ENCODE measurements at regions not wholly inside any gene's neighbourhood (a gene's known extent, or its start where the extent isn't known, plus 50 kb on each side); places are given as distances from the start of the nearest gene placed in this dataset.

GRCh38 chr9:31848505-31849285 lies 535.7 kb upstream of the ACO1 start (continued):
- TF ChIP-seq TRIM24 (CRISPR knock-in tag; IDR thresholded peaks at IDR 0.05) (no peak), MIER2 (CRISPR knock-in tag; IDR thresholded peaks at IDR 0.05) (no peak), NCOR1 (IDR thresholded peaks at IDR 0.05; ENCODE audit: borderline replicate concordance, low read length) (no peak), HDAC2 (CRISPR knock-in tag; IDR thresholded peaks at IDR 0.05) (no peak), ZNF543 (CRISPR knock-in tag; IDR thresholded peaks at IDR 0.05) (peak; percentile 62; the same call in 1 of the 2 replicates), ZNF672 (CRISPR knock-in tag; IDR thresholded peaks at IDR 0.05) (no peak), ESRRA (CRISPR knock-in tag; IDR thresholded peaks at IDR 0.05; ENCODE audit: low read depth) (no peak), MED1 (CRISPR knock-in tag; IDR thresholded peaks at IDR 0.05) (peak; percentile 67), ZNF256 (CRISPR knock-in tag; conservative IDR thresholded peaks at IDR 0.05) (peak; percentile 59; the same call in 1 of the 2 replicates), RBAK (CRISPR knock-in tag; IDR thresholded peaks at IDR 0.05) (no peak), ZHX1 (CRISPR knock-in tag; IDR thresholded peaks at IDR 0.05; ENCODE audit: low read depth) (no peak), HNRNPH1 (optimal IDR thresholded peaks at IDR 0.05; ENCODE audit: low read depth, low read length) (no peak), SMARCC2 (IDR thresholded peaks at IDR 0.05) (no peak), ZNF574 (CRISPR knock-in tag; IDR thresholded peaks at IDR 0.05) (peak; percentile 61; the same call in 1 of the 2 replicates), ZNF790 (CRISPR knock-in tag; IDR thresholded peaks at IDR 0.05; ENCODE audit: borderline replicate concordance) (no peak), ZNF3 (CRISPR knock-in tag; IDR thresholded peaks at IDR 0.05) (no peak), GTF3A (CRISPR knock-in tag; conservative IDR thresholded peaks at IDR 0.05) (no peak), SP140L (CRISPR knock-in tag; IDR thresholded peaks at IDR 0.05; ENCODE audit: borderline replicate concordance) (no peak), ZBTB21 (CRISPR knock-in tag; IDR thresholded peaks at IDR 0.05) (no peak), HOXA9 (CRISPR knock-in tag; IDR thresholded peaks at IDR 0.05; ENCODE audit: borderline replicate concordance) (no peak)
- TF ChIP-seq, protein P1, sequence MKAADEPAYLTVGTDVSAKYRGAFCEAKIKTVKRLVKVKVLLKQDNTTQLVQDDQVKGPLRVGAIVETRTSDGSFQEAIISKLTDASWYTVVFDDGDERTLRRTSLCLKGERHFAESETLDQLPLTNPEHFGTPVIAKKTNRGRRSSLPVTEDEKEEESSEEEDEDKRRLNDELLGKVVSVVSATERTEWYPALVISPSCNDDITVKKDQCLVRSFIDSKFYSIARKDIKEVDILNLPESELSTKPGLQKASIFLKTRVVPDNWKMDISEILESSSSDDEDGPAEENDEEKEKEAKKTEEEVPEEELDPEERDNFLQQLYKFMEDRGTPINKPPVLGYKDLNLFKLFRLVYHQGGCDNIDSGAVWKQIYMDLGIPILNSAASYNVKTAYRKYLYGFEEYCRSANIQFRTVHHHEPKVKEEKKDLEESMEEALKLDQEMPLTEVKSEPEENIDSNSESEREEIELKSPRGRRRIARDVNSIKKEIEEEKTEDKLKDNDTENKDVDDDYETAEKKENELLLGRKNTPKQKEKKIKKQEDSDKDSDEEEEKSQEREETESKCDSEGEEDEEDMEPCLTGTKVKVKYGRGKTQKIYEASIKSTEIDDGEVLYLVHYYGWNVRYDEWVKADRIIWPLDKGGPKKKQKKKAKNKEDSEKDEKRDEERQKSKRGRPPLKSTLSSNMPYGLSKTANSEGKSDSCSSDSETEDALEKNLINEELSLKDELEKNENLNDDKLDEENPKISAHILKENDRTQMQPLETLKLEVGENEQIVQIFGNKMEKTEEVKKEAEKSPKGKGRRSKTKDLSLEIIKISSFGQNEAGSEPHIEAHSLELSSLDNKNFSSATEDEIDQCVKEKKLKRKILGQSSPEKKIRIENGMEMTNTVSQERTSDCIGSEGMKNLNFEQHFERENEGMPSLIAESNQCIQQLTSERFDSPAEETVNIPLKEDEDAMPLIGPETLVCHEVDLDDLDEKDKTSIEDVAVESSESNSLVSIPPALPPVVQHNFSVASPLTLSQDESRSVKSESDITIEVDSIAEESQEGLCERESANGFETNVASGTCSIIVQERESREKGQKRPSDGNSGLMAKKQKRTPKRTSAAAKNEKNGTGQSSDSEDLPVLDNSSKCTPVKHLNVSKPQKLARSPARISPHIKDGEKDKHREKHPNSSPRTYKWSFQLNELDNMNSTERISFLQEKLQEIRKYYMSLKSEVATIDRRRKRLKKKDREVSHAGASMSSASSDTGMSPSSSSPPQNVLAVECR (CRISPR knock-in tag; IDR thresholded peaks at IDR 0.05; ENCODE audit: borderline replicate concordance) = peak; percentile 41; the same call in 1 of the 2 replicates
